NOMO-1 (cell line): ENCODE measurements at regions not wholly inside any gene's neighbourhood (a gene's known extent, or its start where the extent isn't known, plus 50 kb on each side); places are given as distances from the start of the nearest gene placed in this dataset.
"Not testable (repeated sequence)": the region's sequence is repeated elsewhere in the genome, so short reads cannot be mapped to it uniquely, and the experiment has no call there.

Experiments used
- DNase-seq, 2 experiments: peaks; one replicate each; lab custom pipeline; 2025; ENCODE audit not compliant: unreplicated experiment in 2 of 2; lab: John Stamatoyannopoulos, UW

DNA sequence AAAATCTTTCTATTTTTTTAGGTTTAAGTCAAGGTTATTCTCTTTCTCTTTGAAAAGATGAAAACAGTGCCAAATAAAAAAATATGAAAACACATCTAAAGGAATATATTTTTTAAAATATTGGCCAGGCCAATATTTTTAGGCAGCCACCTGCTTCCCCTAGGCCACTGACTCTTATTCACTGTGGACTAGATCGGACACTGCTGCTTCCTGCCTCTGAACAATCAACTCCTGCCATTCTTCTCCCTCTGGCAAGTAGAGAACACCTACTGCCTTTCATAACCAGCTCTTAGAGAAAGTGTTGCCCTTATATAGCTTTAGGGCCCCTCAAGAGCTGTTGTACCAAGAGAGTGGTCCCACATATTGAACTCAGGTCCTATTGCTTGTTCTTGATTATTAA lies 529.2 kb downstream of the RAPGEF2 start:
- DNase-seq: no peak

DNA sequence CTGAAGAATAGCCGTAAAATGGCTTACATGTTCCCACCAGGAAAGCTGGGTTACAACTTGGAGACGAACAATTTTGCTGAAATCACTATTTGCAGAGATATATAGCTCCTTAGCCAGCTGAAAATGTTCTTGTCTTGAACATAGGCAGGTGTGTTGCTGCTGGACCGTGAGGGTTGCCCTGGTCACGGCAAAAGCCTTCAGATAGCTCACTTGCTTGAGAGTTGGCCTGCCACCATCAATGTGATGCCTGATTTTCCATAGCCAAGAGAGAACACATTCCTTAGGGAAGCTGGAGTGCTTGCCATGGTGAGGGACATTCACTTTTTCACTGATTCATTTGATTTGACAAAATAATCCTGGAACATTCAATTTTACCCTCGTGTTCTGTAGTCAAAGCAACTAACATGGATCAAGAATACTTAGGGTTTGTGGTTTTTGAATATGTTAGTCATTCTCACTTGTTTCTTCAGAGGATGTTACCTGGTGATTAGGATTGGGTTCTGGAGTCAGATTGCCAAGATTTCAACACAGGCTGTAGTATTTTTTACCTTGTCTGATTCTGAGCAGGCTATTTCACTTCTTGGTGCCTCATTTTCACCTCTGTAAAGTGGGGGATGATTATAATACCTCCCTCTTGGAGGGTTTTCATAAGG lies 536.9 kb downstream of the RAPGEF2 start:
- DNase-seq: no peak

DNA sequence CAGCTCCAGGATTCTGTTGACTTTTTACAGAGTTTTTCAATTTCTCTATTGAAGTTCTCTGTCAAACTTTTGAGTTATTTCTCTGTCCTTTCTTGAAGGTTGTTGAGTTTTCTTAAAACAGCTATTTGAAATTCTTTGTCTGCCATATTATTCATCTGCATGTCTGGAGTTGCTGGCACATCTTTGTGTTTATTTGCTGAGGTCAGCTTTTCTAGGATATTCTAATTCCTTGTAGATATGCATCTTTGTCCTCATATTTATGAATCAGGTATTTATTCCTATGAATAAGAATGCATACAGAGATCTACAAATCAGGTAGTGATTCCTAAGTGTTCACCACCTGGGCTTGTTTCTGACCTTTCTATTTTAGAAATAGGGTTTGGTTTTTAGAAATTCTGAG lies 546.4 kb downstream of the RAPGEF2 start:
- DNase-seq: no peak

DNA sequence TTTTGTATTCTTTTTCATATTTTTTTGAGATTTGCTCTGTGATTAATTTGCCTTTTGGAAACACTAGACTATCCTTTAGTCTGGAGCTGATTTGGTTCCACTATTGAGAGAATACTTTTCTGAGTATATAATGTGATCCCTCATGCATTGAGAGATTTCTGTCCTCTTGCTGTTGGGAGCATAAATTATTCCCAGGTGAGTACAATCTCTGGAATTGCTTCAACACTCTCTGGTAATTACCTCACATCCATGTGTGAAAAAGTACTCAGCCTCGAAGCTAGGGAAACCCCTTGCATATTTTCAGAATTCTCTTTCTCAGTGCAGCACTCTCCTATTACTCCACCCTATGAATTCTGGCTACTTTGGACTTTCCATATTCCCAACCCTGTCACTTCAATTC lies 550.0 kb downstream of the RAPGEF2 start:
- no peak for DNase-seq

DNA sequence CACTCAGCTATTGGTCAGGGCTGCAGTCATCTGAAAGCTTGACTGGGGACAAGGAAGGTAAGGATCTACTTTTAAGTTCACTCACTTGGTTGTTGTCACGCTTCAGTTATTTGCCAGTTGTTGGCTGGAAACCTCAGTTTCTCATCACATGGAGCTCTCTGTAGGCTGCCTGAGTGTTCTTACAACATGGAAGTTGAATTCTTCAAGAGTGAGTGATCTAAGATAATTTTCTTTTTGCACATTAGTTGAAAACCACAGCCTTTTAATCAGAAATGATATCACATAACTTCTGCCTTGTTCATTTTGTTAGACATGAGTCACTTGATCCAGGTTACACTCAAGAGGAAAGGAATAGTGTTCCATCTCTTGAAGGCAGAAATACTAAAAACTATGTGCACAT lies 552.7 kb downstream of the RAPGEF2 start:
- no peak for DNase-seq

DNA sequence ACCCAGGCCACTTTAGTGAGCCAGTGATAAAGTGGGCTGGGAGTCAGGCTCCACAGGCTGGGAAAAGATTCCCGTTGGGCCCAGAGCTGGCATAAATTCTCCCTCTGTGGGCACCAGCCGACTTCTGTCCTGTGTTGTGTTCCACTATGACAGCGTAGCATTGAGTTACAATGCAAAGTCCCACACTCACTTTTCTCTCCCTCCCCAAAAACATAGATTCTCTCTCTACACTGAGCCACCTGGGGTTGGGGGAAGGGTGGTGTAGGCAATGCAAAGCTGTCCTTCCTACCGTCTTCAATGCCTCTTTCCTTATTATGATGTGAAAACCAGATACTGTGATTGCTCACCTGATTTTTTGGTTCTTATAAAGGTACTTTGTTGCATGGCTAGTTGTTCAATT lies 566.2 kb downstream of the RAPGEF2 start:
- DNase-seq: no peak

DNA sequence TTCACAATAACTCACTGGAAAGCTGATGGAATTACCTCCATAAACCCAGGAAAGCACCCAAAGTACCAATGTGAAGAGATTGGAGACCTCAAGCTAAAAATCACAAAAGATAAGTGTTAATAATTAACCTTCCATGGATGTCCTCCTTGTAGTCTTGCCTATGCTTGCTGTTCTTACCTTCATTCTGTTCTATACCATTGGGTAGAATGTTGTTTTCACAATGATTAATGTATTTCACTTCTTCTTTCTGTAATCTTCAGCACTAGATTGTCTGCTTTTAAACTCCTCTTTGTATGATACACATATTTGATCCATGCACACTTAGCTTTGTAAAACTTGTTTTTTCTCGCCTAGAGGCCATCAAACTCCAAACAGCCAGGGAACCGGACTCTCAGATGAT lies 570.3 kb downstream of the RAPGEF2 start:
- no peak for DNase-seq

DNA sequence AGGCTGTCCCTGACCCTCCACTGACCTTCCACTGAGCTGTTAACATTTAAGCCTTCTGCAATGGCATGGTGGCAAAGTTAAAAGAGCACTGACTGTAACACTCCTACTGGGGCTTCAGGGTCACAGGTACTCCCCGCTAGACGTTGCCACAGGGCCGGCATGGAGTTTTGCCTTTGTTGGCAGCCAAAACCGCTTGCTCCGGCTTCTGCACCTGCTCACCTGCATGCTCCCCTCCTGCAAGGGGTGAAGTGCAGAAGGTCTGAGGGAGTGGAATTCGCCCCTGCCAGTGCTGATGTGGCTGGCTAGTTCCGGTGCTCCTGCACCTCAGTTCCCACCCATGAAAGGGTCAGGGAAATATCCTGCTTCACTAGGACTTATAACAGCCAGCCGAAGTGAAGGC lies 571.4 kb downstream of the RAPGEF2 start:
- DNase-seq: no peak

DNA sequence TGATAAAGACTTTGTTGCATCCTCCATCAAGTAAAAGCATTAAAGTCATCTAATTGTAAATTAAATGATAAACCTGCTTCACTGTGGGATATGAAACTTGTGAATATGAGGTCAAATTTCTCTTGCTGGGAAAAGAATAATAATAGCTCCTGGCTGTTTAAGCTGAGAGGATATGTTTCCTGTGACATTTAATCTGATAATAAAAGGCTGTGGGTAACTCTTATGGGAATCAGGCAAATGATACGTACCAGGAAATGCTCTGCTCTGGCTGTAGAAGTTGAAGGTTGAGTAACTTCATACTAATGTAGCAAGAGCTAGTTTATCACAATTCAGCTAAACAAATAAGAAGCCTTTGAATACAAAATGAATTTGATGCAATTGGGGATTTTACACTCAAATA lies 574.6 kb downstream of the RAPGEF2 start:
- DNase-seq: no peak

DNA sequence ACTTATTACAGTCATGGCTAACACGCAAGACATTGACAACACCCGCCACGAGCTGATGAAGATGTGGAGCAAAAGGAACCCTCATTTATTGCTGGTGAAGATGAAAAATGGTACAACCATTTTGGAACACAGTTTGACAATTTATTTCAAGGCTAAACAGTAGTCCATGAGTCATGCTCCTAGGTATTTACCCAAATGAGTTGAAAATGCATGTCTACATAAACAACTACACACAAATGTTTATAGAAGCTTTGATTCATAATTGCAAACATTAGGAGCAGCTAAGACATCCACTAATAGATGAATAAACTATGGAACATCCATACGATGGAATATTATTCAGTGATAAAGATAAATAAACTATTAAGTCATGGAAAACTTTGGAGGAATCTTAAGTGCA lies 580.1 kb downstream of the RAPGEF2 start:
- no peak for DNase-seq

DNA sequence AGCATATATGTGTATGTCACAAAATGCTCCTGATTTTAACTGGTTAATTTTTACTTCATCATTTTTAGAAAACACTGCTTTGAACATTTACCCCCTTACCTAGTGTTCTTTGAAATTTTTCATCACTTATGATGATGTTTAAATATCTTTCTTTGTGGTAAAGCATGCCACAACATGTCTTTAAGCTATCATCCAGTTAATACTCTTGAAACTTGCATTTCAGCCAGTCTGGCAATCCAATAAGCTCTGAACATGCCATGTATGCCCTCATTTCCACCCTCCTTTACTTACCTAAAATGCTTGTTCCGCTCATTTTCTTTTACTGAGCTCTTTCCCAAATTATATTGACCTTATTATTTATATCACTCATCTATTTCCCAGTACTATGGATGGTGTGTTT lies 581.2 kb downstream of the RAPGEF2 start:
- DNase-seq: no peak

DNA sequence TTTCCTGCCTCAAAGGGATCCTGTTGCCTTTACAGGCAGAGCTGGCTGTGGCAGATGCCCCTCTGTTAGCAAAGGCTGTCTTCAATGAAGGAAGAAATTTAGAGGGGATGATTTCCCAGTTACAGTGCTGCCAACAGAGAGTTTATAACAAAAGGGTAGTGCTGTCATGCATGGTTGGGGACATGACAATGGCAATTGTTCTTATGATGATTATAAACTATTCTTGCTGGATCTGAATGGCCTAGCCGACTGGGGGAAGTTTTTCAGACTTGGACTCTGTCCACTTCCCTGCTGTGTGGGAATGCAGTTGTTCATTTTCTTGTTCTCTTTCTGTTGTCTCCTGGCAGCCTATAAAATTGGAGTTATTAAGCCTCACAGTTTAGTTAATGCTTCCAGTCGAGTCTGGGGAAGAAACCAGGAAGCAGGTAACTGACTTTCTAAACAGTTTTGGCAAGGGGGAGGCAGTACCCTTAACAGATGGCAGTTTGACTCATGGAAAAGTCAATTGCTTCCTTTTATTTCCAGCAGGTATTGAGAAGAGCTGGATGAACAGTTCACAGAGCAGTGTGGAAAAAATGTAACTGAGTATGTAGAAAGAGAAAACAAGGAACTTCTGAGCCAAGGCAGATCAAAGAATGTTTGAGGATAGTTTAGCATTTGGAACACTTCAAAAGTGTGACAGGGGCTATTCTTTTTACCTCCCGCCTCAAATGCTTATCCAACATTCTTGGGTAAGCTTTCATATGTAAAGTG lies 582.6 kb downstream of the RAPGEF2 start:
- no peak for DNase-seq

DNA sequence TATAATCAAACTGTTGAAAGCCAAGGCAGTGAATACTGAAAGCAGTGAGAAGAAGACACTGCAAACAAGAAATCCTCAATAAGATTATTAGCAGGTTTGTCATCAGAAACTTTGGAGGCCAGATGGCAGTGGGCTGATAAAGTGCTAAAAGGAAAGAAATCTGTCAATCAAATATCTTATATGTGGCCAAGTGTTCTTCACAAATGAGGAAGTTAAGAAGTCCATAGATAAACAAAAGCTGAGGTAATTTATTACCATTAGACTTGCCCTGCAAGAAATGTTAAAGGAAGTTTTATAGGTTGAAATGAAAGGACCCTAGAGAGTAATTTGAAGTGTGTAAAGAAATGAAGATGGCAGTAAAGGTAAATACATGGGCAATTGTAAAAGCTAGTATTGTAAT lies 586.6 kb downstream of the RAPGEF2 start:
- DNase-seq: no peak

DNA sequence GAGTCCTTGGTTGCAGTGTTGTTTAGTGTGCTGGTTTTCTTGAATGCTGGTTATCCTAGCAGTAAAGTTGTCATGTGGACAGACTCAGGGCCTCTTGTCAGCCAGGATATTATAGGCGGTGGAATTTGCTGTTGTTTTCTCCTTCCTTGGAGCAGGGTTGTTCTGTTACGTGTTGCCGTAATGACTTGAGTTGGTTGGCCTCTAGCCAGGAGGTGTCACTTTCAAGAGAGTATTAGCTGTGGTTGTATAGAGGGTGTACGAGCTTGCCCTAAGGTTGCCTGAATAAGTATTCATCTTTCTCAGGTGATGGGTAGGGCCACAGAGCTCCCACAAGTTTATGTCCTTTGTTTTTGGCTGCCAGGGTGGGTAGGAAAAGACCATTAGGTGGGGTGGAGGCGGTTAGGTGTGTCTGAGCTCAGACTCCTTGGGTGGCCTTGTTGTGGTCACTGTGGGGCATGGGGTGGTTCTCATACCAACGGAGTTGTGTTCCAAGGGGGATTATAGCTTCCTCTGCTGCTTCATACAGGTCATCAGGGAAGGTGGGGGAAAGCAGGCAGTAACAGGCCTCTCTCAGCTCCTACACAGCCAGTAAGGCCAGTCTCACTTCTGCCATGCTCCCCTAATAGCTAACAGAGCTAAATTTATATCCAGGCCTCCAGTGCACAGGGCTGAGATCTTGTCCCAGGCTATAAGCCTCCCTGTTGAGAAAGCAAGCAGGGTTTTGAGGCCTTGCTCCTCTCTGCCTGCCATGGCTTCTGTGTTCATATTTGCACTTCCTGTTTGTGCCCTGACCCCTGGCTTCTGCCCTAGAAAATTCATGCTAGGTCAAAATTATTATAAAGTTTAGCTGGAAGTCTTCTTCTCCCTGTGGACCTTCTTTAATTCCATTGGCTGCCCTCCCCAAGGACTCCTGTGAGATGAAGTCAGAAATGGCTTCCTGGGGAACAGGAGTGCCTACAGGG lies 594.7 kb downstream of the RAPGEF2 start:
- no peak for DNase-seq

DNA sequence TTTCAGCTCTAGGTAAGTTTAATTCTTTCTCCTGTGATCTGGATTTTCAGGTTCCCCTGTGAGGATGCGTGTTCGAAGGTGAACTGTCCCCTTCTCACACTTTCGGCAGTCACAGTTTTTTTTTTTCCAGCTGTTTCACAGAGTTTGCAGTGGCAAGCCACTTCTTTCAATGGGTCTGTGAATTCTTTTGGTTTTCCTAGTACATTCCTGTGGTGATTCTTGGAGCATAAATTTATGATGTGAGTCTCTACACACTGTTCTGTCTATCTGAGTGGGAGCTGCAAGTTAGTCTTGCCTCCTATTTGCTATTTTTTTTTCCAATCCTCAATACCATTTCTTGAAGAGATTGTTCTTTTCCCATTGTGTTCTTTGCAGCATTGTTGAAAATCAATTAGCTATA lies 595.5 kb downstream of the RAPGEF2 start:
- DNase-seq: no peak

DNA sequence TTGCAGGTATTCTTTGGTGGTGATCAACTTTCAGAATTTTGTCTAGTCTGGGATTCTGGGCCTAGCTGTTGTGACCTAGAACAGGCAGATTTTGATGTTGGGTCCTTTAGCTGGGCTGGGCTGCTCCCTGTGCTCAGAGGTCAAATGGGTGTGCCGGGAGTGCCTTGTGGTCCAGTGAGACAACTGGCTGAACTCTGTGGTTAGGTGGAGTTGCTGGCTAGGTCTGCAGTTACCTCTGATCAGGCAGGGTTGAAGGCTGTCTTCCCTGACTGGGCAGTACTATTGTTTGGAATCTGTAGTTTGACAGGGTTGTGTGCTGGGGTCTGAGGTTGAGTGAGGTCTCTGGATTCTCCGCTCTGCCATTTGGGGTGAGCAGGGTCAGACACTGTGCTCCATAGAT lies 599.3 kb downstream of the RAPGEF2 start:
- no peak for DNase-seq

DNA sequence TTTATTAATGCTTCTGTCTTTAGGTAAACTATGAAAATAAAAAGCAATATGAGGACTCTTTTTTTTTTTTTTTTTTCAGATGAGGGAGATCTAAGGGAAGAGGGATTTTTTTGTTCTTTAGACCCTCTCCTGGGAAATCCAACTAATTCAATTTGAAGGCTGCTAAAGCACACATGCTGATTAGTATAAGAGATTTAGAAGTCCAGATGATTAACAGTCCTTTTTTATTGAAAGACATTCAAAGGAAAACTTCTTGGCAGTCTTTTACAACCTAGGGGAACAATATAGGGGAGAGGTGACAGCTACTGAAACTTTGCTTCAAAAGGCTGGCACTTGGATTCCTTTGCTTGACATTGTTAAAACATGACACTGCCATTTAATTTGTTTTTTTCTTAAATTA lies 602.5 kb downstream of the RAPGEF2 start:
- no peak for DNase-seq

DNA sequence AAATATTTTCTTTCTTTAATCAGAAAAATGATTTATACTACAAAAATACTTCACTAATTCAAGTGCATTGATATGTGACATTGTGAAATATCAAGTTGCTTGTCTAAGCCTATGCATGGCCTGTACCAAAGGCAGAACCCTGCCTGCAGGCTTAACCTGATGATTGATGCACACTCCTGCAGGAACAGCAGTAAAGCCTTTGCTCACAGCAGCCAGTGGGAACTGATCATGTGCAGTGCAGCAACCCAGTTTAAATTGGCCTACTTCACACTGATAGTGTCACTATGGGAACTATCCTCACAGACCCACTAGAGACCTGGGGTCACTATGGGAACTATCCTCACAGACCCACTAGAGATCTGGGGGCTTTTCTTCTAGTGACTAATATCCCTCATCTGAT lies 603.8 kb downstream of the RAPGEF2 start:
- DNase-seq: no peak

DNA sequence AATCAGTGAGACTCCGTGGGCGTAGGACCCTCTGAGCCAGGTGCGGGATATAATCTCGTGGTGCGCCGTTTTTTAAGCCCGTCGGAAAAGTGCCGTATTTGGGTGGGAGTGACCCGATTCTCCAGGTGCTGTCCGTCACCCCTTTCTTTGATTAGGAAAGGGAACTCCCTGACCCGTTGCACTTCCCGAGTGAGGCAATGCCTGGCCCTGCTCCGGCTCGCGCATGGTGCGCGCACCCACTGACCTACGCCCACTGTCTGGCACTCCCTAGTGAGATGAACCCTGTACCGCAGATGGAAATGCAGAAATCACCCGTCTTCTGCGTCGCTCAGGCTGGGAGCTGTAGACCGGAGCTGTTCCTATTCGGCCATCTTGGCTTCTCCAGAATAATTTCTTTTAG lies 612.3 kb downstream of the RAPGEF2 start:
- not testable (repeated sequence) for DNase-seq

DNA sequence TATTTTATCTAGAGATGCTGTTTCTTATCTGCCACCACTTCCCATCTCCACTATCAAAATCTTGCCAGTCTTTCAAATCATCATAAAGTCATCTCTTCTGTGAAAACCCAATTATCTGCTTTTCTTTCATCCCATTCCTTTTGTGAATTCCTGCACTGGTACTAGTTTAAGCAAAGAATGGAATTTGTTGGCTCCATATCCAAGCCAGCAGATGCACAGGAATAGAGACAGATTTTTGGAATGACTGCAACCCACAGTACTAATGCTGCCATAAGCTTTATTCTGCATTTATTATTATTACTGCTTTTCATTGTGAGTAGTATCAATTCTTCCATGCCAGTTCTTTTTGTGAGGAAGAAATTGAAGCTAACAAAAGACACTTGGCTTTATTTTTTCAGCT lies 616.7 kb downstream of the RAPGEF2 start:
- DNase-seq: no peak

DNA sequence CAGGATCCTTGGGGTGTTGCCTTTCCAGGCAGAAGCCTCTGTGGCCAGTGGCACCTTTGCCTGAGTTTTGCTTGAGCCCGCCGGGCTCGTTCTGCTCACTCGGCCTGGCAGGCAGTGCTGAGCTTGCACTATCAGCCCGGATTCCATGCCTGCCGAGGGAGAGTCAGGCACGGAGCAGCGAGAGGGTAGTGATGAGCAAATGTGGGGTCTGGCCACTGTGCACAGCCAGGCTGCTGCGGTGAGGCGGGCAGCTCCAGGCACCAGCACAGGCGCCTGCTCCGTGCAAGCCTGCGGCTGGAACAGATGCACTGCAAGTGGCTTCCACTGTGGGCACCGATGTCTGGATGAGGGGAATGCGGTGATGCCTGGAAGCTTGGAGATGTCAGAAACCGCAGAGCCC lies 619.2 kb downstream of the RAPGEF2 start:
- no peak for DNase-seq

DNA sequence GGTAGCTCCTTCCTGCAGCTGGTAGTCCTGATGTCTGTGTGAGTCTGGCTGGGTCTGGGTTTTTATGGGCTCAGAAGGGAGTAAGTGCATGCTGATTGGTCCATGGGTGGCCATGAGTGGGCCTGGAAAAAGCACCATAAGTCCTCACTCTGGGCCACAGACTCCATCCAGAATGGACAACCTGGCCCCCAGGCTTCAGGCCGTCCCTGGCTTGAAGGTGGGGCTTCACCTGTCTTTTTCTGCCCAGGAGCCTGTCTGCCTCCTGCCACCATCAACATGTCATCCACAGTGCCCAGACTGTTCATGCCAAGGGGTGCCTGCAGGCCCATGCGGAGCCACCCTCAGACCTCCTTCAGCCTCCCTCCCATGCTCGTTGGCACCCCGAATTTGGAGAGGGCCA lies 620.0 kb downstream of the RAPGEF2 start:
- no peak for DNase-seq
